OCI-LY1 (cell line): ENCODE measurements at regions not wholly inside any gene's neighbourhood (a gene's known extent, or its start where the extent isn't known, plus 50 kb on each side); places are given as distances from the start of the nearest gene placed in this dataset.
A peak's percentile ranks its signal among the peaks of the same experiment; 100 is the strongest.

Source experiments
- H2AFZ ChIP-seq: fragments of 200-600 bp; sonication (generic), shearing (Covaris generic); 2 replicates; pipeline ENCODE4 v1.6.0; 2014; ENCODE audit warnings: antibody characterized with exemption, mild to moderate bottlenecking, low read length
- H3F3A ChIP-seq: fragments of 200-600 bp; sonication (generic), shearing (Covaris generic); 2 replicates; pipeline ENCODE4 v1.6.0; 2014; ENCODE audit warnings: mild to moderate bottlenecking, antibody characterized with exemption, low read length, moderate library complexity; ENCODE audit not compliant: insufficient read depth
- H3K27ac ChIP-seq: fragments of 200-600 bp; sonication (generic); 2 replicates; pipeline ENCODE4 v1.5.1; 2014; ENCODE audit warnings: low read length, mixed run types, mild to moderate bottlenecking, low read depth; ENCODE audit not compliant: poor library complexity, severe bottlenecking
- H3K27me3 ChIP-seq: fragments of 200-600 bp; sonication (generic); 2 replicates; pipeline ENCODE4 v1.6.0; 2014; ENCODE audit warnings: antibody characterized with exemption, mild to moderate bottlenecking, low read length, moderate library complexity; ENCODE audit not compliant: insufficient read depth
- H3K36me3 ChIP-seq: fragments of 200-600 bp; sonication (generic); 2 replicates; pipeline ENCODE4 v1.6.1; 2014; ENCODE audit warnings: mild to moderate bottlenecking, antibody characterized with exemption, low read length, moderate library complexity, mixed read lengths; ENCODE audit not compliant: insufficient read depth
- H3K4me1 ChIP-seq: fragments of 200-600 bp; sonication (generic); 2 replicates; pipeline ENCODE4 v1.5.1; 2014; ENCODE audit warnings: mild to moderate bottlenecking, low read length, moderate library complexity; ENCODE audit not compliant: insufficient read depth, severe bottlenecking
- H3K4me2 ChIP-seq: fragments of 200-600 bp; sonication (generic), shearing (Covaris generic); 2 replicates; pipeline ENCODE4 v1.6.1; 2014; ENCODE audit warnings: low read length
- H3K4me3 ChIP-seq: fragments of 200-600 bp; sonication (generic); 2 replicates; pipeline ENCODE4 v1.5.1; 2014; ENCODE audit warnings: low read length, low read depth, mild to moderate bottlenecking, mixed read lengths; ENCODE audit not compliant: poor library complexity, severe bottlenecking
- H3K79me2 ChIP-seq: fragments of 200-600 bp; shearing (Covaris generic); 2 replicates; pipeline ENCODE4 v1.6.1; 2016; ENCODE audit warnings: mixed run types, low read length, mixed read lengths; ENCODE audit not compliant: insufficient read depth
- H3K9ac ChIP-seq: fragments of 200-600 bp; sonication (generic), shearing (Covaris generic); 2 replicates; pipeline ENCODE4 v1.6.1; 2014; ENCODE audit warnings: mild to moderate bottlenecking, low read length, mixed read lengths
- H3K9me2 ChIP-seq: fragments of 200-600 bp; sonication (generic), shearing (Covaris generic); 2 replicates; pipeline ENCODE4 v1.6.1; 2014; ENCODE audit warnings: low read depth, mild to moderate bottlenecking, low read length, mixed read lengths
- H3K9me3 ChIP-seq: fragments of 200-600 bp; shearing (Covaris generic); 2 replicates; pipeline ENCODE4 v1.6.1; 2014; ENCODE audit warnings: low read length, mixed read lengths
- H4K20me1 ChIP-seq: fragments of 200-600 bp; sonication (generic), shearing (Covaris generic); 2 replicates; pipeline ENCODE4 v1.6.0; 2016; ENCODE audit warnings: mild to moderate bottlenecking, low read length; ENCODE audit not compliant: insufficient read depth
- CTCF ChIP-seq: fragments of 200-600 bp; sonication (generic), shearing (Covaris generic); IDR thresholded peaks from 2 replicates; pipeline ENCODE4 v1.5.1; 2017; ENCODE audit warnings: mild to moderate bottlenecking, antibody characterized with exemption, low read length, moderate library complexity, mixed read lengths
- EZH2 ChIP-seq: fragments of 200-600 bp; sonication (generic), shearing (Covaris generic); IDR thresholded peaks from 2 replicates; pipeline ENCODE4 v1.8.0; 2017; ENCODE audit warnings: borderline replicate concordance, mixed run types, mild to moderate bottlenecking, antibody characterized with exemption, low read length, moderate library complexity, mixed read lengths

- H3K79me2 ChIP-seq: no peaks in the 10 kb centered on the region
- H4K20me1 ChIP-seq: no peaks in the 10 kb centered on the region
- H3K4me2 ChIP-seq: no peak overlapping the region
- H3K9me2 ChIP-seq: no peaks in the 10 kb centered on the region
- H3K9ac ChIP-seq: no peak overlapping the region
- H3K36me3 ChIP-seq: no peaks in the 10 kb centered on the region
- TF ChIP-seq EZH2 (no peak), CTCF (peak; percentile 87)
- H3K27ac ChIP-seq: no peak overlapping the region
- no peak overlapping the region for H3K4me3 ChIP-seq
- no peaks in the 10 kb centered on the region for H3K27me3 ChIP-seq
- no peaks in the 10 kb centered on the region for H3F3A ChIP-seq
- H2AFZ ChIP-seq: no peak overlapping the region
- H3K9me3 ChIP-seq: no peaks in the 10 kb centered on the region
- H3K4me1 ChIP-seq: no peaks in the 10 kb centered on the region
Observed at GRCh38 chr14:30375296-30375892, 183.6 kb upstream of the G2E3 start.

GRCh38 chr14:30381861-30382480, 177.0 kb upstream of the G2E3 start:
- no peak overlapping the region for H3K9ac ChIP-seq
- no peaks in the 10 kb centered on the region for H3K79me2 ChIP-seq
- no peak overlapping the region for H3K27ac ChIP-seq
- H3F3A ChIP-seq: no peaks in the 10 kb centered on the region
- no peaks in the 10 kb centered on the region for H3K36me3 ChIP-seq
- no peaks in the 10 kb centered on the region for H3K9me3 ChIP-seq
- H2AFZ ChIP-seq: no peak overlapping the region
- H3K4me2 ChIP-seq: no peak overlapping the region
- no peaks in the 10 kb centered on the region for H3K27me3 ChIP-seq
- H3K4me1 ChIP-seq: no peaks in the 10 kb centered on the region
- TF ChIP-seq CTCF (no peak), EZH2 (no peak)
- H3K9me2 ChIP-seq: no peaks in the 10 kb centered on the region
- no peak overlapping the region for H3K4me3 ChIP-seq
- H4K20me1 ChIP-seq: no peaks in the 10 kb centered on the region

GRCh38 chr14:30385925-30386324, 173.0 kb upstream of the G2E3 start:
- Histone ChIP-seq H3K4me1 (no peaks in the 10 kb centered on the region), H3K9me2 (no peaks in the 10 kb centered on the region), H2AFZ (no peak overlapping the region), H3K79me2 (no peaks in the 10 kb centered on the region), H4K20me1 (no peaks in the 10 kb centered on the region), H3K4me2 (no peak overlapping the region), H3K27ac (no peak overlapping the region), H3K27me3 (no peaks in the 10 kb centered on the region), H3F3A (no peaks in the 10 kb centered on the region), H3K36me3 (no peaks in the 10 kb centered on the region), H3K9me3 (no peaks in the 10 kb centered on the region), H3K4me3 (no peak overlapping the region), H3K9ac (no peak overlapping the region)
- no peak for TF ChIP-seq EZH2
- TF ChIP-seq CTCF: no peak
